GM21381 (cell line): ENCODE measurements at regions not wholly inside any gene's neighbourhood (a gene's known extent, or its start where the extent isn't known, plus 50 kb on each side); places are given as distances from the start of the nearest gene placed in this dataset.

Experiments used
- ATAC-seq: cut with Tn5 transposase; IDR thresholded peaks from one replicate; pipeline ENCODE4 v1.9.1; 2021; ENCODE audit warnings: mild to moderate bottlenecking, moderate library complexity; ENCODE audit not compliant: unreplicated experiment

- ATAC-seq = no peak
These were observed 657.4 kb upstream of the ATXN8OS start for GRCh38 chr13:69450245-69450644.

GRCh38 chr13:69425235-69425634, 682.4 kb upstream of the ATXN8OS start:
- ATAC-seq = no peak

GRCh38 chr13:69423844-69424243, 683.8 kb upstream of the ATXN8OS start:
- ATAC-seq = no peak

GRCh38 chr13:69418319-69418718, 689.3 kb upstream of the ATXN8OS start:
- ATAC-seq = no peak

GRCh38 chr13:69410761-69411160, 696.9 kb upstream of the ATXN8OS start:
- ATAC-seq = no peak

- ATAC-seq = no peak
These were observed 715.9 kb upstream of the ATXN8OS start for GRCh38 chr13:69391756-69392155.

GRCh38 chr13:69389899-69390298, 717.7 kb upstream of the ATXN8OS start:
- ATAC-seq = no peak

GRCh38 chr13:69373747-69374425, 733.7 kb upstream of the ATXN8OS start:
- no peak for ATAC-seq

GRCh38 chr13:69363360-69363759, 744.3 kb upstream of the ATXN8OS start:
- ATAC-seq = no peak

GRCh38 chr13:69331245-69331644, 776.4 kb upstream of the ATXN8OS start:
- ATAC-seq = no peak

- no peak for ATAC-seq
These were observed 783.3 kb upstream of the ATXN8OS start for GRCh38 chr13:69324090-69324886.

GRCh38 chr13:69319656-69320055, 788.0 kb upstream of the ATXN8OS start:
- ATAC-seq = no peak

GRCh38 chr13:69315039-69315438, 792.6 kb upstream of the ATXN8OS start:
- ATAC-seq = no peak

GRCh38 chr13:69306766-69307165, 800.9 kb upstream of the ATXN8OS start:
- ATAC-seq = no peak

- no peak for ATAC-seq
These were observed 807.5 kb upstream of the ATXN8OS start for GRCh38 chr13:69300131-69300530.

GRCh38 chr13:69296130-69296529, 811.5 kb upstream of the ATXN8OS start:
- ATAC-seq = no peak

GRCh38 chr13:69292789-69293425, 814.7 kb upstream of the ATXN8OS start:
- no peak for ATAC-seq

GRCh38 chr13:69291292-69291906, 816.2 kb upstream of the ATXN8OS start:
- ATAC-seq = no peak

GRCh38 chr13:69288026-69288425, 819.6 kb upstream of the ATXN8OS start:
- no peak for ATAC-seq

- ATAC-seq = no peak
These were observed 820.5 kb upstream of the ATXN8OS start for GRCh38 chr13:69287050-69287698.

- no peak for ATAC-seq
These were observed 823.8 kb upstream of the ATXN8OS start for GRCh38 chr13:69283837-69284236.
